ENCODE measurements at regions not wholly inside any gene's neighbourhood (a gene's known extent, or its start where the extent isn't known, plus 50 kb on each side); places are given as distances from the start of the nearest gene placed in this dataset.

GRCh38 chr18:23353459-23353858 lies 99.6 kb upstream of the RIOK3 start:
- Histone ChIP-seq H3K9ac (ENCODE audit: insufficient read depth, low read depth, low read length) (no peak overlapping the region), H3K9me3 (ENCODE audit: low read length) (no peaks in the 10 kb centered on the region), H4K20me1 (ENCODE audit: insufficient read depth, low read length) (no peaks in the 10 kb centered on the region), H3K27ac (ENCODE audit: extremely low read length, insufficient read depth, low read length) (no peak overlapping the region), H3K27me3 (ENCODE audit: control insufficient read depth in 1 of 2, insufficient read depth in 2 of 2, low read length in 2 of 2) (no peaks in the 10 kb centered on the region), H2AFZ (ENCODE audit: low read length) (no peak overlapping the region), H3K4me1 (ENCODE audit: insufficient read depth, low read length) (peaks cover 41% of the 10 kb centered on the region), H3K79me2 (ENCODE audit: insufficient read depth, low read length) (no peaks in the 10 kb centered on the region), H3K36me3 (replicated peaks in 1 of 2; ENCODE audit: control insufficient read depth in 1 of 2, insufficient read depth in 2 of 2, low read length in 2 of 2) (no peaks in the 10 kb centered on the region; a peak in 1 of 5 replicates), H3K4me3 (replicated peaks in 1 of 3; ENCODE audit: insufficient read depth in 1 of 3, low read depth in 2 of 3, low read length in 3 of 3) (no peak overlapping the region), H3K4me2 (ENCODE audit: low read depth, low read length) (no peak overlapping the region)
- WGBS (ENCODE audit: low lambda C conversion rate): 58% methylated on average over 3 of the region's 3 CpGs
- POLR2A ChIA-PET: no interaction called here
- BruUV-seq (replicated peaks): no TSS peak
- in situ Hi-C loops (cut with HindIII; ENCODE audit: extremely low pct_ligation_motif_present, low pct_unique_long_range_greater_than_20kb) (no loop called here), intact Hi-C loops (cut with micrococcal nuclease; ENCODE audit: unreplicated experiment) (no loop called here)
- ATAC-seq (no peak), DNase-seq (ENCODE audit: low spot score) (no peak), FAIRE-seq (no peak)
- CTCF ChIA-PET (ENCODE audit: low intra/inter-chr PET ratio, low total read pairs): no interaction called here
- TF ChIP-seq RORA (CRISPR knock-in tag; IDR thresholded peaks at IDR 0.05) (no peak), MIXL1 (CRISPR knock-in tag; IDR thresholded peaks at IDR 0.05) (no peak), ZNF652 (CRISPR knock-in tag; IDR thresholded peaks at IDR 0.05; ENCODE audit: borderline replicate concordance, low read depth) (no peak), GABPA (IDR thresholded peaks at IDR 0.05; ENCODE audit: low read depth, low read length) (no peak), GABPA (CRISPR knock-in tag; IDR thresholded peaks at IDR 0.05; ENCODE audit: low read depth) (no peak), ZBTB7A (CRISPR knock-in tag; IDR thresholded peaks at IDR 0.05) (no peak), MEIS1 (CRISPR knock-in tag; IDR thresholded peaks at IDR 0.05; ENCODE audit: borderline replicate concordance) (no peak), NR2F1 (CRISPR knock-in tag; IDR thresholded peaks at IDR 0.05) (no peak), ZNF768 (CRISPR knock-in tag; IDR thresholded peaks at IDR 0.05) (no peak), SMAD3 (CRISPR knock-in tag; IDR thresholded peaks at IDR 0.05) (no peak), NFYB (CRISPR knock-in tag; IDR thresholded peaks at IDR 0.05) (no peak), ZNF782 (CRISPR knock-in tag; IDR thresholded peaks at IDR 0.05; ENCODE audit: borderline replicate concordance) (no peak), TAF1 (CRISPR knock-in tag; IDR thresholded peaks at IDR 0.05) (no peak), ZNF326 (CRISPR knock-in tag; IDR thresholded peaks at IDR 0.05; ENCODE audit: borderline replicate concordance) (no peak), PTBP1 (IDR thresholded peaks at IDR 0.05; ENCODE audit: low read depth, low read length, poor library complexity, severe bottlenecking) (no peak), POGZ (CRISPR knock-in tag; IDR thresholded peaks at IDR 0.05) (no peak), SP2 (CRISPR knock-in tag; IDR thresholded peaks at IDR 0.05) (no peak)
